HCT116 (cell line): ENCODE measurements at regions not wholly inside any gene's neighbourhood (a gene's known extent, or its start where the extent isn't known, plus 50 kb on each side); places are given as distances from the start of the nearest gene placed in this dataset.

ENCODE experiments used
- ATAC-seq: fragments of 200-7000 bp; cut with Tn5 transposase; 2 replicates; pipeline ENCODE4 v1.9.1; 2020; ENCODE audit warnings: mild to moderate bottlenecking, moderate library complexity
- BruUV-seq: library from RNA; stranded (reverse); fragments of 400-500 nt; replicated peaks from 2 replicates; lab custom pipeline; 2021; lab: Mats Ljungman, UMichigan
- CTCF ChIA-PET: fragments of 300-600 bp; sonication (Branson Sonifier 250); formaldehyde crosslinking; loops from one replicate; lab custom pipeline; 2021; ENCODE audit warnings: antibody characterized with exemption; lab: Charles Lee
- POLR2A ChIA-PET: fragments of 300-600, 350-600 bp; sonication (Branson Sonifier 250); formaldehyde crosslinking; loops from one replicate; lab custom pipeline; 2021; ENCODE audit warnings: antibody characterized with exemption; lab: Charles Lee
- RAD21 ChIA-PET, 2 experiments: fragments of 300-600 bp; sonication (Branson Sonifier 250); formaldehyde crosslinking; loops; one replicate each; lab custom pipeline; 2023; ENCODE audit warnings: low total read pairs in 2 of 2; ENCODE audit not compliant: uncharacterized antibody in 2 of 2, unreplicated experiment in 2 of 2, low non-redundant PET in 1 of 2; lab: Charles Lee
- DNase-seq: peaks from one replicate; pipeline ENCODE4 v3.0.0-alpha.2; 2010; ENCODE audit warnings: low read depth, low spot score
- H2AFZ ChIP-seq: fragments of 200-600 bp; shearing (Covaris generic), sonication (generic); 2 replicates; pipeline ENCODE4 v1.6.1; 2017; ENCODE audit warnings: low read depth, mixed run types, mixed read lengths, antibody characterized with exemption, low read length; ENCODE audit not compliant: poor library complexity, severe bottlenecking
- H3K27ac ChIP-seq: 2 replicates; pipeline ENCODE4 v1.5.1; 2012; ENCODE audit warnings: low read depth, low read length
- H3K27me3 ChIP-seq: fragments of 200-600 bp; sonication (generic); 2 replicates; pipeline ENCODE4 v1.6.1; 2016; ENCODE audit warnings: mixed run types, low read length, mixed read lengths; ENCODE audit not compliant: insufficient read depth
- H3K36me3 ChIP-seq, 2 experiments: fragments of 200-500 bp in 1 of 2; fragments of 200-600 bp in 1 of 2; sonication (Bioruptor generic) in 1 of 2; sonication (generic) in 1 of 2; 2 replicates each; pipeline versions ENCODE4 v1.5.1 to v1.6.1; 2014 to 2016; ENCODE audit warnings: low read length in 2 of 2, inconsistent platforms in 1 of 2, mixed read lengths in 1 of 2, mixed run types in 1 of 2; ENCODE audit not compliant: insufficient read depth in 2 of 2, control insufficient read depth in 1 of 2
- H3K4me1 ChIP-seq, 2 experiments: fragments of 200-600 bp in 1 of 2; sonication (generic) in 1 of 2; 2 replicates each; pipeline versions ENCODE4 v1.5.1 to v1.6.1; 2012 to 2017; ENCODE audit warnings: low read length in 2 of 2, inconsistent platforms in 1 of 2, mild to moderate bottlenecking in 1 of 2, mixed read lengths in 1 of 2, mixed run types in 1 of 2, moderate library complexity in 1 of 2; ENCODE audit not compliant: insufficient read depth in 2 of 2, control insufficient read depth in 1 of 2
- H3K4me2 ChIP-seq: fragments of 200-600 bp; sonication (generic); 2 replicates; pipeline ENCODE4 v1.6.1; 2017; ENCODE audit warnings: mixed run types, low read length, mixed read lengths
- H3K4me3 ChIP-seq, 2 experiments: fragments of 200-600 bp in 1 of 2; sonication (generic) in 1 of 2; replicated peaks in 1 of 2; 2 replicates each; pipeline ENCODE4 v1.5.1; 2011 to 2016; ENCODE audit warnings: low read length in 2 of 2, control low read depth in 1 of 2, low read depth in 1 of 2, mild to moderate bottlenecking in 1 of 2, mixed read lengths in 1 of 2, mixed run types in 1 of 2
- H3K79me2 ChIP-seq: fragments of 200-600 bp; sonication (generic); 2 replicates; pipeline ENCODE4 v1.6.1; 2017; ENCODE audit warnings: mild to moderate bottlenecking, mixed run types, low read length, moderate library complexity, mixed read lengths; ENCODE audit not compliant: insufficient read depth
- H3K9ac ChIP-seq: fragments of 200-600 bp; sonication (generic); 2 replicates; pipeline ENCODE4 v1.6.1; 2016; ENCODE audit warnings: low read length, mixed read lengths
- H3K9me2 ChIP-seq: fragments of 200-600 bp; sonication (generic), shearing (Covaris generic); 2 replicates; pipeline ENCODE4 v1.6.1; 2017; ENCODE audit warnings: mixed run types, mild to moderate bottlenecking, moderate library complexity; ENCODE audit not compliant: insufficient read depth
- H3K9me3 ChIP-seq, 2 experiments: fragments of 200-500 bp in 1 of 2; fragments of 200-600 bp in 1 of 2; sonication (Bioruptor generic) in 1 of 2; sonication (generic) in 1 of 2; 2 replicates each; pipeline ENCODE4 v1.6.1; 2014 to 2017; ENCODE audit warnings: low read length in 2 of 2, mixed read lengths in 2 of 2, inconsistent platforms in 1 of 2, low read depth in 1 of 2, mild to moderate bottlenecking in 1 of 2, mixed run types in 1 of 2, moderate library complexity in 1 of 2; ENCODE audit not compliant: control insufficient read depth in 1 of 2, insufficient read depth in 1 of 2
- H4K20me1 ChIP-seq: fragments of 200-600 bp; sonication (generic), shearing (Covaris generic); 2 replicates; pipeline ENCODE4 v1.6.1; 2017; ENCODE audit warnings: mixed run types, mild to moderate bottlenecking, moderate library complexity; ENCODE audit not compliant: insufficient read depth
- CBX3 ChIP-seq: IDR thresholded peaks from 2 replicates; pipeline ENCODE4 v1.6.1; 2012; ENCODE audit warnings: low read depth
- EGR1 ChIP-seq: IDR thresholded peaks from 2 replicates; pipeline ENCODE4 v1.6.1; 2012; ENCODE audit warnings: low read depth
- ELF1 ChIP-seq: IDR thresholded peaks from 2 replicates; pipeline ENCODE4 v1.6.1; 2012; ENCODE audit warnings: low read depth, borderline replicate concordance
- EZH2phosphoT487 ChIP-seq: fragments of 200-600 bp; IDR thresholded peaks from 2 replicates; pipeline ENCODE4 v1.6.1; 2018; ENCODE audit warnings: antibody characterized with exemption, borderline replicate concordance
- JUND ChIP-seq: IDR thresholded peaks from 2 replicates; pipeline ENCODE4 v1.6.1; 2012
- TCF7L2 ChIP-seq: IDR thresholded peaks from 2 replicates; pipeline ENCODE4 v1.7.0; 2011; ENCODE audit warnings: borderline replicate concordance, inconsistent platforms; ENCODE audit not compliant: insufficient read depth, insufficient read length; ENCODE audit errors: extremely low read depth
- ZFX ChIP-seq: fragments of 450-650 bp; IDR thresholded peaks from 2 replicates; pipeline ENCODE4 v1.6.1; 2017
- ZNF274 ChIP-seq: fragments of 200-500 bp; sonication (Bioruptor generic); IDR thresholded peaks from 2 replicates; pipeline ENCODE4 v1.6.1; 2014; ENCODE audit warnings: mild to moderate bottlenecking, low read depth, low read length, inconsistent platforms
- intact Hi-C: fragments of 100-400 bp; cut with micrococcal nuclease; formaldehyde crosslinking; loops from 2 replicates; pipeline ENCODE4 v1.10.0; 2022
- TF ChIP-seq, protein P1 (sequence below), 3 experiments: fragments of 200-600 bp in 1 of 3; sonication (generic) in 1 of 3; IDR thresholded peaks in 2 of 3; conservative IDR thresholded peaks in 1 of 3; 2 replicates each; pipeline ENCODE4 v1.5.1; 2012 to 2017; ENCODE audit warnings: low read depth in 2 of 3, low read length in 2 of 3, antibody characterized with exemption in 1 of 3, borderline replicate concordance in 1 of 3, control low read depth in 1 of 3, mild to moderate bottlenecking in 1 of 3, mixed read lengths in 1 of 3, mixed run types in 1 of 3, moderate library complexity in 1 of 3; ENCODE audit not compliant: insufficient read depth in 1 of 3
- TF ChIP-seq, protein P2 (sequence below): IDR thresholded peaks from 2 replicates; pipeline ENCODE4 v1.6.1; 2012; ENCODE audit warnings: low read depth

GRCh38 chr6:95723638-95724037 lies 146.3 kb downstream of the MANEA start (continued):
- TF ChIP-seq, protein P1, sequence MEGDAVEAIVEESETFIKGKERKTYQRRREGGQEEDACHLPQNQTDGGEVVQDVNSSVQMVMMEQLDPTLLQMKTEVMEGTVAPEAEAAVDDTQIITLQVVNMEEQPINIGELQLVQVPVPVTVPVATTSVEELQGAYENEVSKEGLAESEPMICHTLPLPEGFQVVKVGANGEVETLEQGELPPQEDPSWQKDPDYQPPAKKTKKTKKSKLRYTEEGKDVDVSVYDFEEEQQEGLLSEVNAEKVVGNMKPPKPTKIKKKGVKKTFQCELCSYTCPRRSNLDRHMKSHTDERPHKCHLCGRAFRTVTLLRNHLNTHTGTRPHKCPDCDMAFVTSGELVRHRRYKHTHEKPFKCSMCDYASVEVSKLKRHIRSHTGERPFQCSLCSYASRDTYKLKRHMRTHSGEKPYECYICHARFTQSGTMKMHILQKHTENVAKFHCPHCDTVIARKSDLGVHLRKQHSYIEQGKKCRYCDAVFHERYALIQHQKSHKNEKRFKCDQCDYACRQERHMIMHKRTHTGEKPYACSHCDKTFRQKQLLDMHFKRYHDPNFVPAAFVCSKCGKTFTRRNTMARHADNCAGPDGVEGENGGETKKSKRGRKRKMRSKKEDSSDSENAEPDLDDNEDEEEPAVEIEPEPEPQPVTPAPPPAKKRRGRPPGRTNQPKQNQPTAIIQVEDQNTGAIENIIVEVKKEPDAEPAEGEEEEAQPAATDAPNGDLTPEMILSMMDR (IDR thresholded peaks at IDR 0.05 in 2 of 3, conservative IDR thresholded peaks at IDR 0.05 in 1 of 3; ENCODE audit: borderline replicate concordance in 1 of 3, insufficient read depth in 1 of 3, low read depth in 2 of 3, low read length in 2 of 3): no peak
- TF ChIP-seq EZH2phosphoT487 (no peak), ZNF274 (no peak), EGR1 (no peak), ELF1 (no peak), CBX3 (no peak)

DNA sequence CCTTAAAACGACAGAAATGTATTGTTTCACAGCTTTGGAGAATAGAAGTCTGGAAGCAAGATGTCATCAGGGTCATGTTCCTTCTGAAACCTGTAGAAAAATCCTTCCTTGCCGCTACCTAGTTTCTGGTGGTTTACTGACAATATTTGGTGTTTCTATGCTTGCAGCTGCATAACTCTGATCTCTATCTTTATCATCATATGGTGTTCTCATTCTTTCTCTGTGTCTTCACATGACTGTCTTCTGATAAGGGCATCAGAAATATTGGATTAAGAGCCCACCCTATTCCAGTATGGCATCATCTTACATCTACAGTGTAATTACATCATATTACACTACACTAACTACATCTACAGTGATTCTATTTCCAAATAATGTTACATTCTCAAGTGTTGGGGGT lies 148.0 kb downstream of the MANEA start:
- ChIA-PET RAD21 (no interaction called here), CTCF (no interaction called here), POLR2A (no interaction called here)
- TF ChIP-seq, protein P2, sequence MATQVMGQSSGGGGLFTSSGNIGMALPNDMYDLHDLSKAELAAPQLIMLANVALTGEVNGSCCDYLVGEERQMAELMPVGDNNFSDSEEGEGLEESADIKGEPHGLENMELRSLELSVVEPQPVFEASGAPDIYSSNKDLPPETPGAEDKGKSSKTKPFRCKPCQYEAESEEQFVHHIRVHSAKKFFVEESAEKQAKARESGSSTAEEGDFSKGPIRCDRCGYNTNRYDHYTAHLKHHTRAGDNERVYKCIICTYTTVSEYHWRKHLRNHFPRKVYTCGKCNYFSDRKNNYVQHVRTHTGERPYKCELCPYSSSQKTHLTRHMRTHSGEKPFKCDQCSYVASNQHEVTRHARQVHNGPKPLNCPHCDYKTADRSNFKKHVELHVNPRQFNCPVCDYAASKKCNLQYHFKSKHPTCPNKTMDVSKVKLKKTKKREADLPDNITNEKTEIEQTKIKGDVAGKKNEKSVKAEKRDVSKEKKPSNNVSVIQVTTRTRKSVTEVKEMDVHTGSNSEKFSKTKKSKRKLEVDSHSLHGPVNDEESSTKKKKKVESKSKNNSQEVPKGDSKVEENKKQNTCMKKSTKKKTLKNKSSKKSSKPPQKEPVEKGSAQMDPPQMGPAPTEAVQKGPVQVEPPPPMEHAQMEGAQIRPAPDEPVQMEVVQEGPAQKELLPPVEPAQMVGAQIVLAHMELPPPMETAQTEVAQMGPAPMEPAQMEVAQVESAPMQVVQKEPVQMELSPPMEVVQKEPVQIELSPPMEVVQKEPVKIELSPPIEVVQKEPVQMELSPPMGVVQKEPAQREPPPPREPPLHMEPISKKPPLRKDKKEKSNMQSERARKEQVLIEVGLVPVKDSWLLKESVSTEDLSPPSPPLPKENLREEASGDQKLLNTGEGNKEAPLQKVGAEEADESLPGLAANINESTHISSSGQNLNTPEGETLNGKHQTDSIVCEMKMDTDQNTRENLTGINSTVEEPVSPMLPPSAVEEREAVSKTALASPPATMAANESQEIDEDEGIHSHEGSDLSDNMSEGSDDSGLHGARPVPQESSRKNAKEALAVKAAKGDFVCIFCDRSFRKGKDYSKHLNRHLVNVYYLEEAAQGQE: no peak
- TF ChIP-seq JUND (no peak), CBX3 (no peak), TCF7L2 (no peak), ZFX (no peak)
- no peaks in the 10 kb centered on the region for H3K79me2 ChIP-seq
- no peak overlapping the region for H3K9ac ChIP-seq
- H3K4me3 ChIP-seq: no peak overlapping the region
- H4K20me1 ChIP-seq: no peaks in the 10 kb centered on the region
- H3K4me2 ChIP-seq: no peak overlapping the region
- no peak overlapping the region for H3K27ac ChIP-seq
- H2AFZ ChIP-seq: no peak overlapping the region
- H3K9me2 ChIP-seq: no peaks in the 10 kb centered on the region
- BruUV-seq: no TSS peak
- no peaks in the 10 kb centered on the region for H3K36me3 ChIP-seq
- H3K4me1 ChIP-seq: no peaks in the 10 kb centered on the region
- H3K9me3 ChIP-seq: no peaks in the 10 kb centered on the region
- ATAC-seq: no peak
- H3K27me3 ChIP-seq: no peaks in the 10 kb centered on the region
- intact Hi-C loops: no loop called here
- DNase-seq: no peak
